GM12892 (cell line): ENCODE measurements at regions not wholly inside any gene's neighbourhood (a gene's known extent, or its start where the extent isn't known, plus 50 kb on each side); places are given as distances from the start of the nearest gene placed in this dataset.

Source experiments
- POLR2A ChIP-seq: IDR thresholded peaks from 2 replicates; pipeline ENCODE4 v1.6.1; 2011; ENCODE audit warnings: low read depth, low read length, control low read depth
- POLR2AphosphoS5 ChIP-seq: IDR thresholded peaks from 2 replicates; pipeline ENCODE4 v1.6.1; 2011; ENCODE audit warnings: low read depth, low read length, control low read depth
- TAF1 ChIP-seq: IDR thresholded peaks from 2 replicates; pipeline ENCODE4 v1.6.1; 2011; ENCODE audit warnings: low read depth, mild to moderate bottlenecking, control low read depth, low read length, borderline replicate concordance

GRCh38 chr10:131725581-131726069 lies 175.2 kb upstream of the PPP2R2D start:
- TF ChIP-seq POLR2A = no peak
- no peak for TF ChIP-seq POLR2AphosphoS5
- no peak for TF ChIP-seq TAF1
